Tibial artery (tissue), 4 donors: ENCODE measurements at regions not wholly inside any gene's neighbourhood (a gene's known extent, or its start where the extent isn't known, plus 50 kb on each side); places are given as distances from the start of the nearest gene placed in this dataset.

Source experiments
- DNase-seq, 2 donors: peaks; one replicate each; pipeline ENCODE4 v3.0.0-alpha.2; 2019
- H3K27ac ChIP-seq, 2 donors: fragments of 200-600 bp; sonication (generic) in 1 of 2; 1 replicate in 1 of 2; 2 replicates in 1 of 2; pipeline ENCODE4 v1.5.1; 2018 to 2019; ENCODE audit warnings: mild to moderate bottlenecking in 1 of 2
- H3K27me3 ChIP-seq, 2 donors: fragments of 200-600 bp; sonication (generic) in 1 of 2; one replicate each; pipeline versions ENCODE4 v1.5.1 to v1.6.0; 2016 to 2019
- H3K36me3 ChIP-seq, 3 donors: fragments of 200-600 bp; sonication (generic) in 2 of 3; one replicate each; pipeline ENCODE4 v1.5.1; 2016 to 2019; ENCODE audit warnings: mild to moderate bottlenecking in 2 of 3
- H3K4me1 ChIP-seq, 4 donors: fragments of 200-600 bp; sonication (generic) in 2 of 4; 1 replicate in 3 of 4; 2 replicates in 1 of 4; pipeline ENCODE4 v1.5.1; 2016 to 2019
- H3K4me3 ChIP-seq, 2 donors: fragments of 200-600 bp; sonication (generic) in 1 of 2; 1 replicate in 1 of 2; 2 replicates in 1 of 2; pipeline ENCODE4 v1.5.1; 2018 to 2019; ENCODE audit warnings: mild to moderate bottlenecking in 2 of 2
- H3K9me3 ChIP-seq, 3 donors: fragments of 200-600 bp; sonication (generic) in 1 of 3; one replicate each; pipeline ENCODE4 v1.5.1; 2016 to 2019
- intact Hi-C: fragments of 100-400 bp; cut with DNase I; formaldehyde crosslinking; loops from one replicate; pipeline ENCODE4 v1.15.0; 2023; ENCODE audit warnings: low total_unique reads
- TF ChIP-seq, protein P1 (sequence below), 2 experiments: fragments of 200-600 bp in 1 of 2; fragments of 450-650 bp in 1 of 2; IDR thresholded peaks; one replicate each; pipeline ENCODE4 v1.5.1; 2017 to 2019; ENCODE audit warnings: antibody characterized with exemption in 2 of 2, mild to moderate bottlenecking in 1 of 2, moderate library complexity in 1 of 2

DNA sequence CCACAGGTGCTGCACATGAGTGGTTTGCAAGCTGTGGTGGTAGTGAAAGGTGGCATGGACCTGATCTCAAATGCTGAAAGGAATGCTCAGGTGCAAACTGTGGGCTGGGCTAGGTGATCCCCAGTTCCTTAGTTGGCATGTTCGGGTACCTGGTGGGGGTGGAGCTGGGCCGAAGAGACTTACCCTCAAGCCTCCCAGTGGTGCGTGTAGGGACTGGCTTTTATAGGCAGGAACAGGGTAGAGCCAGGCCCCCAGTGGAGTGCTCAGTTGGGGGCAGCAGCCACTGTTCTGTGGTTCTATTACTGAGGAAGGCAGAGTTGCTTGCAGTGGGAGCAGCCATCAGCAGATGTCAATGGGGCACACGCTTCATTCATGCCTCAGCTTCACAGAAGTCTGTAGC lies 399.8 kb downstream of the HTR1B start:
- no peaks in the 10 kb centered on the region for H3K9me3 ChIP-seq
- intact Hi-C loops, result no loop called here
- H3K27ac ChIP-seq, result no peak overlapping the region
- DNase-seq, result no peak
- H3K4me3 ChIP-seq, result no peak overlapping the region
- no peaks in the 10 kb centered on the region for H3K27me3 ChIP-seq
- H3K36me3 ChIP-seq, result no peaks in the 10 kb centered on the region
- H3K4me1 ChIP-seq, result no peaks in the 10 kb centered on the region
- TF ChIP-seq, protein P1, sequence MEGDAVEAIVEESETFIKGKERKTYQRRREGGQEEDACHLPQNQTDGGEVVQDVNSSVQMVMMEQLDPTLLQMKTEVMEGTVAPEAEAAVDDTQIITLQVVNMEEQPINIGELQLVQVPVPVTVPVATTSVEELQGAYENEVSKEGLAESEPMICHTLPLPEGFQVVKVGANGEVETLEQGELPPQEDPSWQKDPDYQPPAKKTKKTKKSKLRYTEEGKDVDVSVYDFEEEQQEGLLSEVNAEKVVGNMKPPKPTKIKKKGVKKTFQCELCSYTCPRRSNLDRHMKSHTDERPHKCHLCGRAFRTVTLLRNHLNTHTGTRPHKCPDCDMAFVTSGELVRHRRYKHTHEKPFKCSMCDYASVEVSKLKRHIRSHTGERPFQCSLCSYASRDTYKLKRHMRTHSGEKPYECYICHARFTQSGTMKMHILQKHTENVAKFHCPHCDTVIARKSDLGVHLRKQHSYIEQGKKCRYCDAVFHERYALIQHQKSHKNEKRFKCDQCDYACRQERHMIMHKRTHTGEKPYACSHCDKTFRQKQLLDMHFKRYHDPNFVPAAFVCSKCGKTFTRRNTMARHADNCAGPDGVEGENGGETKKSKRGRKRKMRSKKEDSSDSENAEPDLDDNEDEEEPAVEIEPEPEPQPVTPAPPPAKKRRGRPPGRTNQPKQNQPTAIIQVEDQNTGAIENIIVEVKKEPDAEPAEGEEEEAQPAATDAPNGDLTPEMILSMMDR (IDR thresholded peaks at IDR 0.05), result no peak

GRCh38 chr6:77055711-77056110 lies 407.6 kb downstream of the HTR1B start:
- Histone ChIP-seq H3K27me3 (no peaks in the 10 kb centered on the region), H3K36me3 (no peaks in the 10 kb centered on the region), H3K9me3 (peaks cover 0 to 2% (median 0%) of the 10 kb centered on the region in 3 donors), H3K4me1 (no peaks in the 10 kb centered on the region), H3K4me3 (no peak overlapping the region), H3K27ac (no peak overlapping the region)
- intact Hi-C loops, result no loop called here
- TF ChIP-seq, protein P1 (IDR thresholded peaks at IDR 0.05), result no peak
- no peak for DNase-seq

DNA sequence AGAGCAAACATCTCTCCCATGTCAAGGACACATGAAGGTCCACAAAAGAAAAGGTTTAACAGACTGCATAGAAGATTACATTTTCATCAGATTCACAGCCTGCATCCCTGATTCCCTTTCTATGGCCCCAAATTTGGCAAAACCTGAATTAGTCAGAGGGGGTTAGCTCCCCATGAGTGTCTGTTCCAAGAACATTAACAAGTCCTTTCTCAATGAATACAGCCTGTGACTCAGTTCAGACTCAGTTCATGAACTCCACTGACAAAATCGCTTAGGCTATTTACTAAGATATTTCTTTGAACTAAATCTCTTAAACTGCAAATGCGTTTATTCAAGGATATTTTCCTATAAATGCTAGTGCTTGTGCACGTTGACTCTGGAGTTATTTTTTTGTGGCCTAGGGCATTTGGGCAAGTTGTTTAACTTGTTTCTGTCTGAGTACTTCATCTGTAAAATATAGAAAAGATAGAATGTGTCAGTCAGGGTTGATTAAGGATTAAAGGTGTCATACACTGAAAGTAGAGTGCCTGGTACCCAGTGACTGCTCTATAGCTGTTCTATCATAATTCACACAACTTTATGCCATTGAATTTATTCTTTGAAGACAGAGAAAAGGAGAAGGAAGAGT lies 422.6 kb downstream of the HTR1B start:
- TF ChIP-seq, protein P1 (IDR thresholded peaks at IDR 0.05), result no peak
- intact Hi-C loops, result no loop called here
- Histone ChIP-seq H3K4me3 (no peak overlapping the region), H3K27ac (no peak overlapping the region), H3K36me3 (no peaks in the 10 kb centered on the region), H3K4me1 (no peaks in the 10 kb centered on the region), H3K27me3 (no peaks in the 10 kb centered on the region), H3K9me3 (peaks cover 0 to 28% (median 17%) of the 10 kb centered on the region in 3 donors)
- no peak for DNase-seq

DNA sequence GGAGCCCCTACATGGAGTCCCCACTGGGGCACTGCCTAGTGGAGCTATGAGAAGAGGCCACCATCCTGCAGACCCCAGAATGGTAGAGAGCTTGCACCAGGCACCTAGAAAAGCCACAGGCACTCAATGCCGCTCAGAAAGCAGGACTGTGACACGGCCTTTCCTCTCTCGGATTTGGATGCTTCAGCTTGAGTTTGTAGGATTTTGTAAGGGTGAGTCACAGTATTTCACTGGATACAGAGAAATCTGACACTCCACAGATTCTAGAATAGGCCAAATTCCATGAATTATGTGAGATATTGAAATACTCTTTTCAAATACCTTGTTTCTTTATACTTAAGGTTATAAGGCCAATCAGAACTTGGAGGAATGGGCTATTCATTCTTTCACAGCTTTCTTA lies 424.5 kb downstream of the HTR1B start:
- intact Hi-C loops, result no loop called here
- no peaks in the 10 kb centered on the region for H3K4me1 ChIP-seq
- no peaks in the 10 kb centered on the region for H3K36me3 ChIP-seq
- no peaks in the 10 kb centered on the region for H3K27me3 ChIP-seq
- TF ChIP-seq, protein P1 (IDR thresholded peaks at IDR 0.05), result no peak
- peaks cover 0 to 28% (median 17%) of the 10 kb centered on the region in 3 donors for H3K9me3 ChIP-seq
- no peak overlapping the region for H3K27ac ChIP-seq
- no peak for DNase-seq
- H3K4me3 ChIP-seq, result no peak overlapping the region

DNA sequence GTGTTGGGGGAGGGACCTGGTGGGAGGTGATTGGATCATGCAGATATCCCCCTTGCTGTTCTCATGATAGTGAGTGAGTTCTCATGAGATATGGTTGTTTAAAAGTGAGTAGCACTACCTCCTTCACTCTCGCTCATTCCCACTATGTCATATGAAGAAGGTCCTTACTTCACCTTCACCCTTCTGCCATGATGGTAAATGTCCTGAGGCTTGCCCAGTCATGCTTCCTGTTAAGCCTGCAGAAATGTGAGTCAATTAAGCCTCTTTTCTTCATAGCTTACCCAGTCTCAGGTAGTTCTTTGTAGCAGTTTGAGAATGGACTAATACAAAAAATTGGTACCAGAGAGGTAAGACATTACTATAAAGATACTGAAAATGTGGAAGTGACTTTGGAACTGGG lies 425.9 kb downstream of the HTR1B start:
- Histone ChIP-seq H3K36me3 (no peaks in the 10 kb centered on the region), H3K4me1 (no peaks in the 10 kb centered on the region), H3K9me3 (peaks cover 0 to 28% (median 17%) of the 10 kb centered on the region in 3 donors), H3K27ac (no peak overlapping the region), H3K4me3 (no peak overlapping the region), H3K27me3 (no peaks in the 10 kb centered on the region)
- intact Hi-C loops, result no loop called here
- no peak for DNase-seq
- TF ChIP-seq, protein P1 (IDR thresholded peaks at IDR 0.05), result no peak

- no peaks in the 10 kb centered on the region for H3K4me1 ChIP-seq
- H3K9me3 ChIP-seq, result peaks cover 0 to 28% (median 17%) of the 10 kb centered on the region in 3 donors
- no peaks in the 10 kb centered on the region for H3K36me3 ChIP-seq
- no peak for DNase-seq
- TF ChIP-seq, protein P1 (IDR thresholded peaks at IDR 0.05), result no peak
- H3K27me3 ChIP-seq, result no peaks in the 10 kb centered on the region
- H3K27ac ChIP-seq, result no peak overlapping the region
- intact Hi-C loops, result no loop called here
- H3K4me3 ChIP-seq, result no peak overlapping the region
Measured at GRCh38 chr6:77036400-77036799, 426.9 kb downstream of the HTR1B start.
